Activated T-cell treated with anti-CD3 and anti-CD28 coated beads for 48 hours (primary cell): ENCODE measurements at regions not wholly inside any gene's neighbourhood (a gene's known extent, or its start where the extent isn't known, plus 50 kb on each side); places are given as distances from the start of the nearest gene placed in this dataset.

Source experiments
- DNase-seq: peaks from one replicate; pipeline ENCODE4 v3.0.0-alpha.2; 2020; ENCODE audit warnings: low read depth

- no peak for DNase-seq
Observed at GRCh38 chr15:47366884-47367283, 350.4 kb upstream of the SEMA6D start.

- DNase-seq, result no peak
Observed at GRCh38 chr15:47367726-47368390, 349.4 kb upstream of the SEMA6D start.

DNA sequence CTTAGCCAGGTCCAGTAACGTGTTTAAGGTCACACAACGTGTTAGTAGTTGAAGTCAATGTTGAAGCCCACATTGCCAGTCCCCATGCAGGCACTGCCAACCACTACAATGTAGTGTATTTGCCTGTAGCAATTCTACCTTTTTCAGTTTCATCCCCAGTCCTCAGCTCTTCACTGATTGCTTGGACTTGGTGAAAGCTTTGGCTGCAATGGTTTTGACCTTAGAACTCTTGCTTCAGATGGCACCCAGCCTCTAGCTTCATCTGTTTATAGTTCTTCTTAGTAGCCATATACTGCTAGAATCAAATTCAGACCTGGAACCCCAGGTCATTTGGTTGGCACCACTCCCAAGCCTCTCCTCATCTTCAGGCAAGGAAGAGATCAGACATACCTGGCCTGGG is 345.4 kb upstream of the SEMA6D start:
- DNase-seq, result no peak

GRCh38 chr15:47374222-47374621 is 343.1 kb upstream of the SEMA6D start:
- no peak for DNase-seq

DNA sequence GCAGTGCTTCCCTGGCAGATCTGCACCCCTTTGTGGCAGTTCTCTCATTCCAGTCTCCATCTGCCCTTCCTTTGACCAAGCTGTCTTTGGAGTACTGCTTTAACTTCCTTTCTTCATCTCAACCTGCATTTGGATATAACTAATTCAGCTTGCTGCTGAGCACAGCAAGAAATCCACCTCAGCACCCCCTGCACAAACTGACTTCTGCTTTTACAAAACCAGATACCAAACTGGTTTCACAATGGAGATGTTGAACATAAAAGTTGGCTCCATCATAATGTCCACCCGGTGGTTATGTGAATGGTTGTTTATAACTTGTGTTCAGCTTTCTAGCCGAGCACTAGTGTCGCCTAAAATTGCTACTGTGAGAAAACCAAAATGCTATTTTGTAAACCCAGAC is 341.1 kb upstream of the SEMA6D start:
- no peak for DNase-seq

DNA sequence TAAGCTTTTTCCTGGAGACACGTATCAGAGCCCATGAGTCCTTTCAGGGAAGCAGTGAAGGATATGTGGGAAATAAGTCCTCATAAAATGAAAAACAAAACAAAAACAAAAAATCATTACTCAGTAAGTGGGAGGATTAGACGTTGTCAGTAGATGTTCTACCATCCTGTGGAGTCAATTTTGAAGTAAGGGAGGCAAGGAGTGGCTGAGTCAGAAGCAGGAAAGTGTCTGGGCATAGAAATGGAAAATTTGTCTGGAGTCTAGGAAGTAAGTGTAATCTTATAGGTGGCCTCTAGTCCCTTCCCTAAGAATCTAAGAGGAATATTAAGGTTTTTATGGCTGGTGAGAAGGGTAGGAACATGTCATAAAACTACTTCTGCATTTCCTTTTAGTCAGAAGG is 339.8 kb upstream of the SEMA6D start:
- no peak for DNase-seq

DNA sequence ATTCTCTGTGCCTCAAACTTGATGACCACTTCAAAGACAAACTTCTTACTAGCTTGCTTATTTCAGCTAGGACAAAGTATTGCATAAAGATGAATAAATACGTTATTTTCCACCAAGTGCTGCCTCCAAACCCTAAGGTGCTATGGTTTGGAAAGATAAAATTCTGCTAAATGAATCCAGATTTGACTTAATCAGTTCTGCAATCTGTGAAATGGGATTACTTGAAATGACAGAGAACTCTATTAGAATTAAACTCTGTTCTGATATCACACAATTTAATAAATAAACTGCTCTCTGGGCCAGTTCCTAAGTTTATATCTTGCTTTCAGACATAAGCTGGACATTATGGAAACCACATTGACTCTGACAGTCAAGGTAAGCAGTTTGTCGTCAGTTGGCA is 338.8 kb upstream of the SEMA6D start:
- DNase-seq, result no peak

GRCh38 chr15:47383102-47383501 is 334.2 kb upstream of the SEMA6D start:
- no peak for DNase-seq

DNA sequence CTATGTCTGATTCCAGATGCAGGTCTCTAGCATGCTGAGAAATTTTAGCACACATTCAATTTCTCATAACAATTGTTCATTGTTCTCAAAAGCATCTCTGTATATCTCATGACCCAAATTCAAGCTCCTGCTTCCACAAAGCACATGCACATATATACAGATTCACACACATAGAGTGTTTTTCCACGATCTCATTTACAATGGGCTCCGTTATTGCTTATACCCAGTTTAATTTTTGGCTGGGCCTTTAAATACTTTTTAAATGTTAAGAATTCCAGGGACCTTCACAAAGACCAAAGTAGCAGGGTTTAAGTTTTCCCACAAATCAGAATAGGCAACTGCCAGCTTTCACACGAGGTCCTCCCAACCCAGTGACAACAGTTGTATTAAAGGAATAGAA is 333.5 kb upstream of the SEMA6D start:
- DNase-seq, result no peak

DNA sequence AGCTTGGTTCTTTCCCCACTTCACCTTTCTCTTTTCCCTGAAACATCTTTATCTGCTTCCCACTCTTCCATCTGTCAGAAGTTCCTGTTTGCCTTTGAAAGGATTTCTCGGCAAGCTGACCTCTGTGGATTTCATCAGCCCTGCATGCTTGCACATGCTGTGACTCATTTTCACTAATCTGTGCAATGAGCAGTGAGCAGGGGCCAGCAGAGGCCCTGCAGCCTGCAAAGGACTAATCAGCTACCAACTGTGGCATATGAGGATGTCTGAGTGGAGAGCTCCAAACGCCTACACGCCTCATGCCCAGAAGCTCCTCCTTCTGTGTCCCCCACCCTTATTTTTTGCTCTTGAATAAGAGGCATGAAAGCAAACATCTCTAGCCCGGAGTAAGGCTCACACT is 333.0 kb upstream of the SEMA6D start:
- DNase-seq, result no peak

GRCh38 chr15:47384776-47385175 is 332.5 kb upstream of the SEMA6D start:
- DNase-seq, result no peak

GRCh38 chr15:47386459-47386858 is 330.8 kb upstream of the SEMA6D start:
- DNase-seq, result no peak

GRCh38 chr15:47388299-47388698 is 329.0 kb upstream of the SEMA6D start:
- no peak for DNase-seq

GRCh38 chr15:47390208-47390765 is 327.0 kb upstream of the SEMA6D start:
- no peak for DNase-seq

- DNase-seq, result no peak
Observed at GRCh38 chr15:47394286-47394809, 323.0 kb upstream of the SEMA6D start.

- no peak for DNase-seq
Observed at GRCh38 chr15:47395076-47395475, 322.2 kb upstream of the SEMA6D start.

DNA sequence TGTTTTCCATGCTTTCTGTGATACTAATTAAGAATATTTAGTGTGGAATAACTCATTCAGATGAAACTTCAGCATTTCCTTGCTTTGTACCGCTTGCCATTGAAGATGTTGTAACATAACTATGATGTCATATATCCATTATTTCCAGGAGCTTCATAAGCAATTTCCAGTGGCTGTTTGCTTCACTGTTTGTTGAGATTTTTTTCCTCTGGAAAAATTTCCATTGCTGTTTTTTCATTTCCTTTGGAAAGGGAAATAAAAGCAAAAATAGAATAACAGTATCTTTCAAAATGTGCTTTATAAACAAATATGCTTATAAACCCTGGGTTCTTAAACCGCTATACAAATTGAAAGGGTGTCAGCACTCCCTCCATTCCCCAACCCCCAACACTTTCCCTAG is 319.6 kb upstream of the SEMA6D start:
- DNase-seq, result no peak

GRCh38 chr15:47398132-47398531 is 319.2 kb upstream of the SEMA6D start:
- DNase-seq, result no peak

- DNase-seq, result no peak
Observed at GRCh38 chr15:47398594-47398993, 318.7 kb upstream of the SEMA6D start.

DNA sequence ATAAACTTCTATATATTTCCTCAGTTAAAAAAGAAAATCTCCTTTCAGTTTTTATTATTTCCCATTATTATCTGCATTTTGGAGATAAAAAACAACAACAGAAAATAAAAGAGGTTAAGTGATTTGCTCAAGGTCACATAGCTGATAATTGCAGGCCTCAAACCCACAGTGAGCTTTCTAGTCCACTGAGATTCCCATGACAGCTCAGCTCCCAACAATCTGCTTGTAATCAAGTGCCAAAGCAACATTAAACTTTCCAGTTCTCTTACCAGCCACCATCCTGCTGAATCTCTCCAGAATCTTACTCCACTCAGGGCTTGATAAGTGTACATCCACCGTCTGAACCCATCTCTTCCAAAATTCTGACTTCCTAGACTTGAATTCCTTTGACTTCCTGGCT is 318.2 kb upstream of the SEMA6D start:
- DNase-seq, result no peak

GRCh38 chr15:47400603-47401002 is 316.7 kb upstream of the SEMA6D start:
- DNase-seq, result no peak

DNA sequence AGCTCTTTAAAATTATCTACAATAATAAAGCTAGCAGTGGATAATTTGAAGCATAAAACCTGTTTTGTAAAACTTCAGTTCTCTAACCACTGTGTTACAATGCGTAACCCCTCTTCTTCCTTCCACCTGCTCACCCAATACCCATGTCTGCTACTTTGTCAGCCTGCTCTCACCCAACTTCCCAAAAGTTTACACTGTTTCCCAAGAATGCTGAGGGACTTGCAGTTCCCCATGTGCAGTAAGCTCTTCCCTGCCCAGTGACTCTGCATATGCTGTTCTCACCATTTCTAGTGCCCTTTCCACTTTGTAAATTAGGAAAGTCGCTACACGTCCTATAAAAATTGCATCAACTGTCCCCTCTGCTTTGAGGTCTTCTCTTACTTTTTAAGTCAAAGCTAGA is 315.9 kb upstream of the SEMA6D start:
- DNase-seq, result no peak

- DNase-seq, result no peak
Observed at GRCh38 chr15:47402829-47403228, 314.5 kb upstream of the SEMA6D start.

GRCh38 chr15:47404877-47405276 is 312.4 kb upstream of the SEMA6D start:
- DNase-seq, result no peak
